ENCODE measurements at regions not wholly inside any gene's neighbourhood (a gene's known extent, or its start where the extent isn't known, plus 50 kb on each side); places are given as distances from the start of the nearest gene placed in this dataset.
"Not testable (repeated sequence)": the region's sequence is repeated elsewhere in the genome, so short reads cannot be mapped to it uniquely, and the experiment has no call there.

DNA sequence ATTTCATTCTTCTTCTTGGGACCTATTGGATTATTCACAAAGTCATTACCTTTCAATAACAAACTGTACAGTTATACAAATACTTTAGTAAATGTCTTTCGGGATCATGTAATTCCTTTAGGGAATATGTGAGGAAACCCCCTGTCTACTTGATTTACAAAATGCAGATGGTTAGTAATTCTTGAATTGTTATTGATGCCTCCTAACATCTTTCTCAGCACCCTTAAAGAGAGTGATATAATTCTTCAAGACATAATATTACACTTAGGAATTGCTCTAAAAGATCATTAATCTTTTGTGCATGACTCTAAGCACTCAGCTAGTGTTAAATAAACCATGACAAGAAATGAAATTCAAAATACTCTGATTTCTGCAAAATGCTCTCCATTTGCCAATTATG, 988.1 kb upstream of the HS3ST1 start:
- no peak for DNase-seq

DNA sequence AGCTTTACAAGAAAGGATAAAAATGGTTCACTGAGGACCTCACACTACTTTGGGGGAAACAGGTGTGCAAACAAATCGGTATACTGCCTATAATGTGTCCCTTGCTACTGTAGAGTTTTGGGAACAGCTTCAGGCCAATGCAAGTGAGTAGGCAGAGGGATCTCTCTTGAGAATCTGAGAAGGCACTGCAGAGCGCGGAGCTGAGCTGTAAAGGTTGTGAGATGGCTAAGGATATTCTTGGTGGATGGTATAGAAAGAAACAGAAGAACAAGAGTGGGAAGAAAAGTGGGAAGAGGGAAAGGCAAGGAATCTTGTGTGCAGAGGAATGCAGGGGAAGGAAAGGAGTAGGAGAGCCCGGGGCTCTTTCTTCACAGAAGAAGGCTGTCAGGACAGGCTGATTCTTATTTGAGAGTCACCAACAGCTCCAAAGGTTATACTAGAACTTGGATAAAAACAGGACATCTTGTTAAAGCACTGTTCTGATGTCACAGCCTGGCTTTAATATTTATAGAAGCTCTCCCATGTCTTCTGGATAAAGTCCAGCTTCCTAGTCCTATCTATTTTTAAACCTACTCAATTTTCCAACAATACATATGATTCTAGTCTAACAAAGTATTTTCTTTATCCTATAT, 985.6 kb upstream of the HS3ST1 start:
- no peak for DNase-seq

DNA sequence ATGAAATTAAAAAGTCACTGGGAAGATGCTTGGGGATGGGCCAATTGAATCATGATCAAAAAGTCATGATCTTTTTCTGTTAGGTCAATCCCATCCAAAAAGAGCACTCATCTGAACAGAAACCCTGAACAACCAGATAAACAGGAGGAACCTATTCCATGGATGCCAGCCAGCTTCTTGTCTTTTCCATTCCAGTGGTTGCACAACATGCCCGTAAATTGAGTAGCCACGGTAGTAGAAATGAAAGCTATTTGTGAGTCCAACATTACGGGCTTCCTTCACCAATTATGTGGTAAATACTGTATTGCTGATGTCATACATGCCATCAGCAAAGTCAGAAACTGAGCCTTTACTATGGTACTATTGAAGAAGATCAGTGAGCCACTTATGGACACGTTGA, 982.4 kb upstream of the HS3ST1 start:
- DNase-seq, result no peak

DNA sequence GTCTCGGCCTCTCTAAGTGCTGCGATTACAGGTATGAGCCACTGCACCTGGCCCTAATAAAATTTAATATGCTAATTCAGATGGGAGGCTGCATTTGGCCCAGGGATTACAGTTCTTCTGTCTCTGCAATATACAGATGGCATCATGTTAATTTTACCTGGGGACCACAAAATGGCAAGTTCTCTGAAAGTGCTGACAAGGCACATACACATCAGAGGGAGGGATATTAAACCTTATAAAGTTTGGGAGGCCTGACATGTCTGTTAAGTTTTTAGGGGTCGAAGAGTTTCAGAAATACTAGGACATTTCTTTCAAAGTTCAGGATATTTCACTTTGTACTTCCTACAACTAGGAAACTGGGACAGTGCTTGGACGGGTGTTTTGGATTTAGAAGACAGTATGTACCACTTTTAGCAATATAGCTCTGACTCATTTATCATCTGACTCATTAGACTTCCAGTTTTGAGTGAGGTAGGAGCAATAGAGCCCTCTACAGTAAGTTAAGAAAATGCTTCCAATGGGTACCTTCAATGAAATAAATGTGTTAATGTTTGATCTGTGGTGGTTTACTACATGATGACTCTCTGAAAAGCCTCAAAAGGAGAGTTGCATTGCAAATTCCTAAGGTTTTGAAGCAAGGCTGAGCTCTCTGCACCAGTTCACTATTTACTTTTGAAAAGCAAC, 981.0 kb upstream of the HS3ST1 start:
- no peak for DNase-seq

DNA sequence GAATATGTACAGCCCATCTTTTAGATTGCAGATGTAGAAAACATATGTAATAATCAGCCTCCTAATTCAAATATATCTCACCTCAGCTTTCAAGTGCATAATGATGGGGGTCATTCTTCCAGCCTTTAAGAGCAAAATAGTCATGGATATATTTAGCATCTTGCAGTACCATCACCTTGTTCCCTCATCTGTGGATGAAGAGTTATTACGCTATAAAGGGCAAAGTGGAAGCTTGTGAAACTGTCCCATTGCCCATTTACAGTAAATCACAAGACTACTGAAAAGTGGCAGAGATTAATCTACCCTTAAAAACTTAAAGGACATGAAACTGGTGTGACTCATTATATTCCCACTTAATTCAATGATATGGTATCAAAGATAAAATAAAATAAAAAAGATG, 979.7 kb upstream of the HS3ST1 start:
- DNase-seq, result no peak

DNA sequence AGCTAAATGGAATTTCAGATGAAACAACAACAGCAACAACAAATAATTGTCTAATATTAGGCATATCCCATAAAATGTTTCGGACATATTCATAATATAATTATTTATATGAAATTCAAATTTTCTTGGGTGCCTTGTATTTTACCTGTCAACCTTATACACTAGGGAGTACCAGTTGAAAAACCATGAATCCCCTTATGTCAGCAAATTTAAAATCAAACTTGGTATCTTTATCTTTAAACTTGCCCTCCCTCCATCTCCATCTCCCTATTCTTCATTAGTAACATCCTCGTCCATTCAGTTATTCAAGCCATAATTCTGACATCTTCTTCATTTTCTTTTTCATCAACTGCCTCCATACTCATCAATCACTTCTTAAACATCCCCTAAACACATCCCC, 974.5 kb upstream of the HS3ST1 start:
- no peak for DNase-seq

DNA sequence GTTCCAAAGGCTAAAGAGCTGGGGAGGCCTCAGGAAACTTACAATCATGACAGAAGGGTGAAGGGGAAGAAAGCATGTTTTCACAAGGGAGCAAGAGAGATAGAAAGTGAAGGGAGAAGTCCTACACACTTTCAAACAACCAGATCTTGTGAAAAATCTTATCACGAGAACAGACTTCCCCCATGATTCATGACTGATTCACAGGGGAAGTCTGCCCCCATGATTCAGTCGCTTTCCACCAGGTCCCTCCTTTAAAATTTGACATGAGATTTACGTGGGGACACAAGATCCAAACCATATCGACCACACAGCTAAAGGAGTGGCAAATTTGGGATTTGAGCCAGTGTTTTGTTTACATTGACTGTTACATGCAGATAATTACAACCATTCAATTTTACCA, 971.1 kb upstream of the HS3ST1 start:
- no peak for DNase-seq

DNA sequence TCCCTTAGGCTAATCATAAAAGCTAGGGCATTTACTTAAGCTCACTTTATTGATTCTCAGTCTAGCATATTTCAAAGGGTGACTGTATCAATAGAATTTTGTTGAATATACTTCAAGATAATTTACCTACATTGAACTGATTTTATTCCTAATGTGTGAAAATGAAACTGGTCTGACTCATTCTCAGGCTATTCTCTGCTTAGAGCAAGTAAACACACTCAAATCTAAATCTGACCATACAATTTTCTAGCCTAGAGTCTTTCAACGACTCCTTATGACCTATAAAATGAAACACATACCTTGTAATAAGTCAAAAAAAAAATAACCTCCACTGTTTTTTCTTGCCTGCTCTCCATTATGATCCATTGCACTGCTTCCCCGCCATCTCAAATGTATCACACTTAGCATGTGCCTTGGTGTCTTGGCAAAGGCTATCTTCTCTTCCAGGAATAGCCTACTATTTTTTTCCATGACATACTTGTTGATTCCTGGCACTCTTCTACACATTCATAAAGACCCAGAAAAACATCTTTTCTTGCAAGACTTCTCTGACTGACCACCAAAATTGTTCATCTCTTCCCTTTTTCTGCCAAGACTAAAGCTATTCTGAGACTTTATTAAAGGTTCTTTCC, 965.1 kb upstream of the HS3ST1 start:
- no peak for DNase-seq

DNA sequence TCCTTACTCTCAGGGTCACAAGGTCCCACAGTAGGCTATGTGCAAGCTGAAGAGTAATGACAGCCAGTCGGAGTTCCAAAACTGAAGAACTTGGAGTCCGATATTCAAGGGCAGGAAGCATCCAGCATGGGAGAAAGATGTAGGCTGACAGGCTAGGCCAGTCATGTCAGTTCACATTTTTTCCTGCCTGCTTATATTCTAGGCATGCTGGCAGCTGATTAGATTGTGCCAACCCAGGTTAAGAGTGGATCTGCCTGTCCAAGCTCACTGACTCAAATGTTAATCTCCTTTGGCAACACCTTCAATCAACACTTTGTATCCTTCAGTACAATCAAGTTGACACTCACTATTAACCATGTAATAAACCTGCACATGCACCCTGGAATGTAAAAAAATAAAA, 960.9 kb upstream of the HS3ST1 start:
- DNase-seq, result no peak

DNA sequence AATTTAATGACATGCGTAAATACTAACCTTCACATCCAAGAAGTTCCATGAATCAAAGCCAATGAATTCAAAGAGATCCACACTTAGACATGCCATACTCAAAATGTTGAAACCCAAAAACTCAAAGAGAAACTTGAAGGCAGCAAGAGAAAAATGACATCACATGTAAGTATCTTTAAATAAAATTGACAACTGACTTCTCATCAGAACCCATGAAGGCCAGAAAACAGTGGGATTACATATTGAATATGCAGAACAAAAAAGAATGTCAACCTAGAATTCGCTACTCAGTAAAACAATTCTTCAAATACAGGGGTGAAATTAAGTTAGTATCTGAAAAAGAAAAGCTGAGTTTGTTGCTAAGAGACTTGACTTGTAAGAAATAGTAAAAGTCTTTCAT, 953.9 kb upstream of the HS3ST1 start:
- DNase-seq, result no peak

DNA sequence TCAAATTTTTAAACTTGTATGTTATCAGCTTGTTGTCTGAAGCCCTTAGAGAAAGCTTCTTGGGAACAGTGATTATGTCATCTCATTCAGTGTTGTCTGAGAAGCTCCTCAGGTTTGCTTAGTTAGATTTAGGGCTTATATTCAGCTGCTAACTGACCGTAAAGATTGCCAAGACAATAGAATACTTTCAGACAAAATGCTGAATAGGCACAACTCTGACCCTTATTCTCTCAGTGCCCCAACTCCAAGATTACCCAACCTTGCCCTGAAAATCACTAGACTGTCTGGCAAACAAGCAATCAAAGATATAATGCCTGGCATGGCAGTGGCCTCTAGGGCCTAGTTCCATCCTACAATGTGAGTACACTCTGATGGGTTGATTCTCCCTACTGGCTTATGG, 950.5 kb upstream of the HS3ST1 start:
- DNase-seq, result no peak

DNA sequence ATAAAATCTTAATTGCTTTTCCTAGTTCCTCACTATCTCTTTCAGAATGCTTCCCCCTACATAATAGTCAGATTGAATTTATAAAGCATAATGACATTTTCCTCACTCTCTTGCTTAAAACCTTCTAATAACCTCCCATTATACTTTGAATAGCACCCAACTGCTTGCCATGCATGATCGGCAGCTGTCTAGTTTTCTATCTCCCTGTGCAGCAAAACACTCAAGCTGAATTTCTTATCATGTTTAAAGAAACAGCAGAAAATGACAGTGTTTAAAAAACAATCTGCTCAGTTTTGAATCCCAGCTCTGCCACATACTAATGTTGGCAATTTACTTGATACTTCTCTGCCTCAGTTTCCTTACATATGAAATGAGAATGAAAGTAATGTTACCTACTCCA, 947.1 kb upstream of the HS3ST1 start:
- DNase-seq, result no peak

DNA sequence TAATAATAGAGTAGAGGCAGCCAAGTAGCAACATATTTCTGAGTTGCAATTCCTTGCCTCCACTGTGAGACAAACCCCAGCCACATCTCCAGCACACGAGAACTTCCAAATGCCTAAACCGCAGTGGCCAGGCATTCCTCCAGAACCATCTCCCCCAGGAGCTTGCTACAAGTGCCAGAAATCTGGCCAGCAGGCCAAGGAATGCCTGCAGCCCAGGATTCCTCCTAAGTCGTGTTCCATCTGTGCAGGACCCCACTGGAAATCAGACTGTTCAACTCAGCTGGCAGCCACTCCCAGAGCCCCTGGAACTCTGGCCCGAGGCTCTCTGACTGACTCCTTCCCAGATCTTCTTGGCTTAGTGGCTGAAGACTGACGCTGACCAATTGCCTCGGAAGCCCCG, 937.2 kb upstream of the HS3ST1 start:
- DNase-seq, result not testable (repeated sequence)

DNA sequence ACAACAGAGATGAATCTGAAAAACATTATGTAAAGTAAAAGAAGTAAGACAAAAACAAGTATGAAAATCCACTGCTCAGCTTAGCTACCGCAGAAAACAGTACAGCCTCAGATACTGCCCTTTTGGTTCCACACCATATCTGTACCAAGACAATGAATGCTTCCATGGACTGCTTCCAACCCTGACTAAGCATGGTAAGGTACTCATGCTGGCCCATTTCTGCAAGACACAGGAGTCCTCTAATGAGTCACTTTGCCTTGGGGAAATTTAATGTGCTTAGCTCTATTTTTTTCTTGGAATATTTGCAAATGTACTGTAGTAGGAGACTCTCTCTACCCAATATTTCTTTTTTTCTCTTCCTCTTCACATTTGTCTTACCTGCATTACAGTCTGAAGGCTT, 931.7 kb upstream of the HS3ST1 start:
- DNase-seq, result no peak

DNA sequence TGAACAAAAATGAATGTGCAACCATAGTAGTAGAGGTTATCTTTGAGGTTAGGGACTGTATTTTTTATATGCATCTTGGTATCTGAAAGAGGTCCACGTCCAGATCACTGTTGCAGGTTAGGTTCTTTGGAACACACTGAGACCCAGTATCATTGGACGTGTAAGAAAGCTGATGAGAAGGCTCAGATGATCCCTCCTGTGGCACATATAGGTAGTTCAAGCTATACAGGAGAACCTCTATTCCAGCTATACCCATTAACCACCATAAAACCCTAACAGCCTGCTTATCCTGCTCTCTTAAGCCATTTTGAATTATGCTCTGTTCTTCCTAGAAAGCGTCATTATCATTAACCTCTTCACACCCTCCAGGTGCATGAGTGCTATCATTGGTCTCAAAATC, 930.7 kb upstream of the HS3ST1 start:
- DNase-seq, result no peak

DNA sequence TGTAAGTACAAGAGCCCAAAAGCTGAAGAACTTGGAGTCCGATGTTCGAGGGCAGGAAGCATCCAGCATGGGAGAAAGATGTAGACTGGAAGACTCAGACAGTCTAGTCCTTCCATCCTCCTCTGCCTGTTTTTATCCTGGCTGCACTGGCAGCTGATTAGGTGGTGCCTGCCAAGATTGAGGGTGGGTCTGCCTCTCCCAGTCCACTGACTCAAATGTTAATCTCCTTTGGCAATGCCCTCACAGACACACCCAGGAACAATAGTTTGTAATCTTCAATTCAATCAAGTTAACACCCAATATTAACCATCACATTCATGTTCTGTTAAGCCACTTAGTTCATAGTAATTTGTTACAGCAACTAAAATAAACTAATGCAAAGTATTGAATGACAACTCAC, 904.4 kb upstream of the HS3ST1 start:
- DNase-seq, result not testable (repeated sequence)

DNA sequence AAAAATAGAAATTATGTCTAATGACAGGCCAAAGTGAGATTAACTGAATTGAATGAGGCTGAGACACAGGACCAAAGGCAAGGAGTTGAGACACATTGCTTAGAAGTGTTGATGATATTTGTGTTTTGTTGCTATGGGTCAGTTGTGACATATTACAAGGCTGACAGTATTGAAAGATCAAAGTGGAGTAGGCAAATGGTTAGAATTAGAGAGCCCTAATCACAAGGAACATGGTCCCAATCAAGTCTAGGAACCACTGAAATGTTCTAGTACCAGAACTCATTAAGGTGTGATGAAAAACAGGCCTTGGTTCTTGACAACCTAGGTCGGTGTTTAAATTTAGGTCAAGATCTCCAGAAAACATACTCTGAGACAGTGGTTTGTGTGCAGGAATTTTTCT, 896.3 kb upstream of the HS3ST1 start:
- no peak for DNase-seq

DNA sequence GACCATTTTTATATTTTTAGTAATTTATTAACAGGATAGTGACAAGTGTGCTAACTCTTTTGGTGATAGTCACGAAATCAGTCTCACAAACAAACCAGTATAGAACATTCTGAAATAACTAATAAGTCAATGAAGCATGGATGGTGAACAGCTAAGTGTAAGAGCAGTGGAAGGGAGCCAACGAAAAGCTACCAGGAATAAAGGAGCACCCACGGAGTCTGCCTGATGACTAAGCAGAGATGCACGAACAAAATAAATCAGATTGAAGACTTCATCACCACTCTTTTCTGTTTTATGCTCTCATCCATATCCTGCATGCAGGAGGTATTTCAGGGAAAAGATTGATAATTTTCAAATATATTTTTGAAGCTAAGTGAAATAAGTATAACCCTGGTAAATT, 891.1 kb upstream of the HS3ST1 start:
- DNase-seq, result no peak

DNA sequence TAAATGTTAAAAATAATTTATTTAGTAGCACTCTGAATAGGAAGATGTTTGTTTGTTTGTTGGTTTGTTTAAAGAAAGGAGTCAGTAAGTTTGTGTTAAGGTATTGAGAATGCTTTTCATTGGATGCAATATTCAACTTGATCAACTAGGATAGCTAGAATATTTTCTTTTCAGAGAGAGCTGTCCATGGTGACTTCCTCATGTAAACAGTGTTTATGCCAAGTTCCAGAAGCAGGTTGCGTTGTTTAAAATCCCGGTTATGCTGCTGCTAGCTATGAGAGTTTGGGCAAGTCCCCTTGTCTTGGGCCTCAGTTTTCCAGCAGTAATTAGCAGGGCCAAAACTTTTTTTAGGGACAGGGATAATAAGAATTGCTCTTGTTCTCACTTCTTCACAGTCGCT, 876.2 kb upstream of the HS3ST1 start:
- no peak for DNase-seq

DNA sequence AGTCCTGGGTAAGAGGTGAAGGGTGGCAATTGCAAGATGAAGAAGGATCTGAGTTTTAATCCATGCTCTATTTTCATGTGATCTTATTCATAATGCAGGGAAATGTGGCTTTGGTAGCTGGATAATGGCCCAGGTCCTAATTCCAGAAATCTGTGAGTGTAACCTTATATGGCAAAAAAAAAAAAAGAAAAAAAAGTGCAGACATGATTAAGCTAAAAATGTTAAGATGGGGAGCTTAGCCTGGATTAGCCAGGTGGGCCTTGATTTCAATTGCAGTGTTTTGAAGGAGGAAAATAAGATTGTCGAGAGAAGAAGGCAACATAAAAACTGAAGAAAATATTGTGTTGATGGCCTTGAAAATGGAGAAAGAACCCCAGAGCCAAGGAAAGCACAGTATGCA, 867.7 kb upstream of the HS3ST1 start:
- no peak for DNase-seq

DNA sequence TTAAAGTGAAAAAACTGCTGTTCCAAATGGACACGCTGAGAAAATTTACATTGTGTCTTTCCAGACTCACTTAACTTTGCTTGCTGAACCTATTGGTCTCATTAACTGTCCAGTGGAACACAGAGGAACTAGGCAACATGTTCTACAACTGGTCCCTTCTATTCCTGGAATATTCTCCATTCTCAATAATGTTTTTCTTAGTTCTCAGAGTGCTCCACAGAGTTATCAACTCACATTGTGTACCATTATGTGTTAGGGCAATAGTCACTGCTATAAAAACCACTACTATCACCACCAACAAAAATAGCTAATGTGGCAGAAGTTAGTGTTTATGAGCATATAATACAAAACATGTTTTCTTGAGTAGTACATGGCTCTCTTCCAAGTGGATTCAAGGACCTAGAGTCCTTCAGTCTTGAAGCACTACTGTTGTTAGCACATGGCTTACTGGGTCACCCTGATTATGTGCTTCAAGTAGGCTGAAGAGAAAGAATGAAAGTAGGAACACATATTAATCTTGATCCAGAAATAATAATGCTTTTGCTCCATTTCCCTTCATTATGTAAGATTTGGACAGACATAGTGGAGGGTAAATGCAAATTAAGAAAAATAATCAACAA, 865.3 kb upstream of the HS3ST1 start:
- no peak for DNase-seq

DNA sequence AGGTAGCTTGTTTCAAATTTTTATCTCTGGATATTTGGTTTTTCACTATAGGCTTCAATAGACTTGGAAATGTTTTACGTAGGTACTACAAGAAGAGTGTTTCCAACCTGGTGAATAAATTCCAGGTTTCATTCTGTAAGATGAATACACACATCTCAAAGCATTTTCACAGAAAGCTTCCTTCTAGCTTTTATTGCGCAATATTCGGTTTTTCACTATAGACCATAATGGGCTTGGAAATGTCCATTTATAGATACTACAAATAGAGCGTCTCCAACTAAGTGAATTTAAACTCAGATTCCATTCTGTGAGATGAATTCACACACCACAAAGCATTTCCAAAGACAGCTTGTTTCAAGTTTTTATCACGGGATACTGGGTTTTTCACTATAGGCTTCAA, 857.7 kb upstream of the HS3ST1 start:
- DNase-seq, result no peak

DNA sequence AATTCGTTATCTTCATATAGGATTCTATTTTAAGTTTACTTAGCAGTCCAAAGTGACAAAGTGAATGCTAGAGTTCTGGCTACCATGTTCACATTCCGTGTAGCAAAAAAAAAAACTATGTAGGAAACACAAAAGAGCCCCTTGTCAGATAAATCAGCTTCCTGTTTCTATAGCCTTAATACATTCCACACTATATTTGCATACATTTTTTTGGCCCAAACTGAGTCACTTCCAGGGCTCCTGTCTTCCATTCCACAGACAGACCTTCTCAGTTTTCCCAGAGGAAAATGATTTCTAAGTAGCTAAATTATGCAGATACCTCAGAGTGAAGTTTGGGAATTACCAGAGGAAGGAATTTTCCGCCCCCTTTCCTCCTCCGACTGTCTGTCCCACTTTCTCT, 841.9 kb upstream of the HS3ST1 start:
- no peak for DNase-seq

DNA sequence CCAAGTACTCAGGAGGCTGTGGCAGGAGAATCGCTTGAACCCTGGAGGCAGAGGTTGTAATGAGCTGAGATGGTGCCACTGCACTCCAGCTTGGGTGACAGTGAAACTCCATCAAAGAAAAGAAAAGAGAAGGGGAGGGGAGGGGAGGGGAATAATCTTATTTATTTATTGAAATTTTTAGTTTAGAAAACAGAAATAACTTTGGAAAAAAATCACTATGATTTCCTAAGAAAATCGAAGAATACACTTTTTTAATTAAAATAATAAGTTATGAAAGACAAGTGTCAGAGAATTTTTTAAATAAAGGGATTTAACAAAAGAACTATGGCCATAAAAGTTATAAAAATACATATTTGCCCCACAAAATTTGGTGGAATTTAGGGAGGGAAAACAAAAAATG, 836.9 kb upstream of the HS3ST1 start:
- DNase-seq, result no peak

Measured in GF-D8 (cell line).